Large intestine (tissue), 3 donors: ENCODE measurements at regions not wholly inside any gene's neighbourhood (a gene's known extent, or its start where the extent isn't known, plus 50 kb on each side); places are given as distances from the start of the nearest gene placed in this dataset.

Source experiments
- DNase-seq, 2 donors: peaks; one replicate each; pipeline versions ENCODE4 v3.0.0 to v3.0.0-alpha.2; 2013
- H3K27ac ChIP-seq: one replicate; pipeline ENCODE4 v1.5.1; 2013; ENCODE audit warnings: low read length
- H3K27me3 ChIP-seq: 2 replicates; pipeline ENCODE4 v1.6.1; 2013; ENCODE audit warnings: low read length; ENCODE audit not compliant: control insufficient read depth, insufficient read depth
- H3K36me3 ChIP-seq: 2 replicates; pipeline ENCODE4 v1.6.1; 2013; ENCODE audit warnings: low read length; ENCODE audit not compliant: control insufficient read depth, insufficient read depth
- H3K4me1 ChIP-seq: one replicate; pipeline ENCODE4 v1.6.1; 2013; ENCODE audit warnings: low read length; ENCODE audit not compliant: control insufficient read depth, insufficient read depth
- H3K4me3 ChIP-seq: one replicate; pipeline ENCODE4 v1.5.1; 2013; ENCODE audit warnings: low read length
- H3K9me3 ChIP-seq: one replicate; pipeline ENCODE4 v1.6.1; 2013; ENCODE audit warnings: mild to moderate bottlenecking, low read depth, low read length, moderate library complexity; ENCODE audit not compliant: control insufficient read depth
- WGBS: methylation state at CpG from one replicate; pipeline ENCODE4 v1.1.5; 2013; ENCODE audit warnings: low lambda C conversion rate; ENCODE audit not compliant: insufficient coverage; 5-methylcytosine and 5-hydroxymethylcytosine counted together

DNA sequence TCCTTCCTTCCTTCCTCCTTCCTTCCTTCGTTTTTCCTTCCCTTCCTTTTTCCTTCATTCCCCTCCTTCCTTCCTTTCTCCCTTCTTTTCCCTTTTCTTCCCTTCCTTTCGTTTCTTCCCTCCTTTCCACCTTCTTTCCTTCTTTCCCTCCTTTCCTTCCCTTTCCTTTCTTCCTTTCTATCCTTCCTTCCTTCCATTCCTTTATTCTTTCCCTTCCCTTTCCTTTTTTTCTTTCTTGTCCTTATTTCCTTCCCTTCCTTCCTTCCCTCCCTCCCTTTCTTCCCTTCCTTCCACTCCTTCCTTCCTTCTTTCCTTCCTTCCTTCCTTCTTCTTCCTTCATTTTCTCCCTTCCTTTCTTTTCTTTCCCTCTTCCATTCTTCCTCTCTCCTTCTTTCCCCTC is 394.6 kb downstream of the GABRB3 start:
- no peaks in the 10 kb centered on the region for H3K36me3 ChIP-seq
- no peaks in the 10 kb centered on the region for H3K27me3 ChIP-seq
- no peak overlapping the region for H3K4me3 ChIP-seq
- DNase-seq: no peak
- H3K9me3 ChIP-seq: no peaks in the 10 kb centered on the region
- no peak overlapping the region for H3K27ac ChIP-seq
- no peaks in the 10 kb centered on the region for H3K4me1 ChIP-seq
- WGBS: 57% methylated on average over 2 of the region's 2 CpGs

GRCh38 chr15:26376243-26376642 is 396.6 kb downstream of the GABRB3 start:
- H3K27ac ChIP-seq: no peak overlapping the region
- no peak overlapping the region for H3K4me3 ChIP-seq
- no peak for DNase-seq
- H3K27me3 ChIP-seq: no peaks in the 10 kb centered on the region
- no peaks in the 10 kb centered on the region for H3K4me1 ChIP-seq
- H3K9me3 ChIP-seq: no peaks in the 10 kb centered on the region
- no CpG with 5 or more reads among the region's 2 CpGs for WGBS
- H3K36me3 ChIP-seq: no peaks in the 10 kb centered on the region

DNA sequence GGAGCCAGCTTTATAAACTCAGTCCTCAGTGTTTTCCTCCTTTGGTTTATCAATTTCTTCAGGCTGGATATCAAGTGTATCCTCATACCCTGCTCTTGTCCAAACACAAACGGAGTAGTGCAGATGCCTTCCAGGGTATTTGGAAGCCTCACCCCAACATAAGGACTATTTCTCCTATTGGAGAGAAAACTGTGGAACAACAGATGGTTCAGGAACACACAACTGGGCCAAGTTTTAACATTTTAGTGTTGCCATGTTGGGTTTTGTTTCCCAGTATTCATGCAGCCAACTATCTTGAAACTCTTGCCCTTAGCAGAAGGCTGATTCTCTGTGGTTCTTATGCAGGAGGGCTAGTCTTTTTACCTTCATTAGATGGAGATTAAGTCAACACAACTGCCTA is 398.1 kb downstream of the GABRB3 start:
- no peaks in the 10 kb centered on the region for H3K27me3 ChIP-seq
- WGBS: 100% methylated on average over 1 of the region's 1 CpG
- no peaks in the 10 kb centered on the region for H3K9me3 ChIP-seq

GRCh38 chr15:26372706-26373105 is 400.2 kb downstream of the GABRB3 start:
- H3K9me3 ChIP-seq: no peaks in the 10 kb centered on the region
- H3K27ac ChIP-seq: no peak overlapping the region
- H3K4me3 ChIP-seq: no peak overlapping the region
- 80% methylated on average over 2 of the region's 6 CpGs for WGBS
- no peaks in the 10 kb centered on the region for H3K36me3 ChIP-seq
- no peak for DNase-seq
- no peaks in the 10 kb centered on the region for H3K4me1 ChIP-seq
- H3K27me3 ChIP-seq: no peaks in the 10 kb centered on the region

More for the DNA sequence above, 398.1 kb downstream of the GABRB3 start:
- Histone ChIP-seq H3K27ac (no peak overlapping the region), H3K36me3 (no peaks in the 10 kb centered on the region), H3K4me3 (no peak overlapping the region), H3K4me1 (no peaks in the 10 kb centered on the region)
- no peak for DNase-seq

DNA sequence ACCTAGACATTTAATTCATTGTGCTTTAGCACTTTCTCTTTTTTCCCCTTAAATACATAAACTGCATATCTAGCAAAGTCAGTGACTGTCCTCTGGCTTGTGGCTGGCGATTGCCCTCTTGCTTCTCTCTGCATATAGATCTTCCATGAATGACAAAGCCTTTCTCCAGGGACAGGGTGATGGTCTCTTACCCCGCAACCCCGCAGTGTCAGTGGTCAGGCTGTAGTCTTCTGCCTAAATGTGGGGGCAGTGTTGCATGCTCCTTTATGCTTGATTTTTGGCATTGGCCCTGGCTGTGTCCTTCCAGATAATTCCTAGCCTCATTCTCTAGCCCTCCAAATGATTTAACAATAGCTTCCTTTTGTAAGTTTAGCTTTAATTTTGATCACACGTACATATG is 407.8 kb downstream of the GABRB3 start:
- Histone ChIP-seq H3K27ac (no peak overlapping the region), H3K4me3 (no peak overlapping the region), H3K36me3 (no peaks in the 10 kb centered on the region), H3K27me3 (no peaks in the 10 kb centered on the region), H3K9me3 (no peaks in the 10 kb centered on the region), H3K4me1 (no peaks in the 10 kb centered on the region)
- no CpG with 5 or more reads among the region's 4 CpGs for WGBS
- no peak for DNase-seq

DNA sequence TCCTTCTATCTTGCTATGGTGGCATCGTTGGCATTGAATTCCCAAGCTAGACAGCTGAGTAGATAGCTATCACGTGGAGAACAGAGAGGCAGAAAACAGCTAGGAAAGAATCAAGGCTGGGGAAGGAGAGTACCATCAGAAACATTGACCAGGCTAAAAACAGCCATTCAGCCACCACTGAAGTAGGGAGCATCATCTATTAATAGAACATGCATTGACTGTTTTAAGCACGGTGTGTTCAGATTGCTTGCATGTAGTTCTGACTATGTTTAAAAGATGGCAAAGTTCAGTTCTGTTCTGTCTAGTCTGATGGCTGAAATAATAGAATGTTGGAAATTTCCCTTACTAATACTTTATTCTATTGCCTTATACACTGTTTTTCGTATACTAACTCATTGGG is 413.0 kb downstream of the GABRB3 start:
- Histone ChIP-seq H3K27me3 (no peaks in the 10 kb centered on the region), H3K4me1 (no peaks in the 10 kb centered on the region), H3K27ac (no peak overlapping the region), H3K36me3 (no peaks in the 10 kb centered on the region), H3K9me3 (no peaks in the 10 kb centered on the region), H3K4me3 (no peak overlapping the region)
- 100% methylated on average over 1 of the region's 4 CpGs for WGBS
- DNase-seq: no peak

- Histone ChIP-seq H3K27ac (no peak overlapping the region), H3K4me3 (no peak overlapping the region), H3K9me3 (no peaks in the 10 kb centered on the region), H3K4me1 (no peaks in the 10 kb centered on the region), H3K27me3 (no peaks in the 10 kb centered on the region), H3K36me3 (no peaks in the 10 kb centered on the region)
- 71% methylated on average over 2 of the region's 3 CpGs for WGBS
- DNase-seq: no peak
These were observed 414.2 kb downstream of the GABRB3 start for GRCh38 chr15:26358708-26359107.

DNA sequence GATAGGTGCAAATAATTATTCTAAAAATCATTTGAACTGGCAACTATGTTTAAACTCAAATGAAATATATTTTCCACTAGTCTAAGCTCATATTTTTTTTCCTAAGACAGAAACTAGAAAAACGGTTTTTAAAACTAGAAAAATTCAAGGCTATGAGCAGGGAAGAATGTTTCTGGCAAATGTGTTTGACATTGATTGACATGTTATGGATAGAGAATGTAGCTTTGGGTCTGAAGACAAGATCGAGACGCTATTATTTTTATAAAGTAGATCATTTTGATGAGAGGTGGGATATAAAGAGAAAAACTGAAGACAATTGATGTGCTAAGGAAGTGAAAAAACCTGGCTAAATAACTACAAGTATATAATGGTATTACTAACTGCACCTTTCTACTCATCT is 415.2 kb downstream of the GABRB3 start:
- 92% methylated on average over 2 of the region's 3 CpGs for WGBS
- no peak overlapping the region for H3K4me3 ChIP-seq
- no peak overlapping the region for H3K27ac ChIP-seq
- H3K36me3 ChIP-seq: no peaks in the 10 kb centered on the region
- no peaks in the 10 kb centered on the region for H3K27me3 ChIP-seq
- H3K9me3 ChIP-seq: no peaks in the 10 kb centered on the region
- no peaks in the 10 kb centered on the region for H3K4me1 ChIP-seq
- DNase-seq: no peak

DNA sequence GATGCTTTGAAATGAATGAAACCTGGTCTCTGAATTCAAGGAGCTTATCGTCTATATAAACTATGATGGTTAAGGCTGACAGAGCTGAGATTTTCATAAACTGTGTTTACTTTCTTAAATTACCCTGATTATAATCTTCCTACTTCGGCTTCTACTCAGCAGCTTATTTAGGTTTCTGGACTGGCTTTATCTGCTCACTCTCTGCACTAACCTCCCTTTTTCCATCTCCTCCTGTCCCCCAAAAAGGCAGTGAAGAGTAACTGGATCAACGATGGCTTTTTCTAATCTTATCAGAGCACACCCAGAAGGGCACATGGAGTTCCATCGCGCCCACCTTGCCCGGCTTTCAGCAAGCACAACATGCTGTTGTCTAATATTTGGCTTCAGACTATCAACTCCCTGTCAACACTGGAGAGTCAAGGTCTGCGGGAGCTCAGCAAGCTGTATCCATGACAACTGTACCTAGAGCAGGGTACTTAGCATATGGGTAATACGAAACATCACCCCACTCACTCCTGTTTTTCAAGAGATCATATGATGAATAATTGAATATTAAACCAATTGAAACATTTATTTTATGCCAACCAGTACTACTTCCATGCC is 417.3 kb downstream of the GABRB3 start:
- Histone ChIP-seq H3K4me3 (no peak overlapping the region), H3K27me3 (no peaks in the 10 kb centered on the region), H3K4me1 (no peaks in the 10 kb centered on the region), H3K9me3 (no peaks in the 10 kb centered on the region), H3K27ac (no peak overlapping the region), H3K36me3 (no peaks in the 10 kb centered on the region)
- 38% methylated on average over 2 of the region's 8 CpGs for WGBS
- no peak for DNase-seq

DNA sequence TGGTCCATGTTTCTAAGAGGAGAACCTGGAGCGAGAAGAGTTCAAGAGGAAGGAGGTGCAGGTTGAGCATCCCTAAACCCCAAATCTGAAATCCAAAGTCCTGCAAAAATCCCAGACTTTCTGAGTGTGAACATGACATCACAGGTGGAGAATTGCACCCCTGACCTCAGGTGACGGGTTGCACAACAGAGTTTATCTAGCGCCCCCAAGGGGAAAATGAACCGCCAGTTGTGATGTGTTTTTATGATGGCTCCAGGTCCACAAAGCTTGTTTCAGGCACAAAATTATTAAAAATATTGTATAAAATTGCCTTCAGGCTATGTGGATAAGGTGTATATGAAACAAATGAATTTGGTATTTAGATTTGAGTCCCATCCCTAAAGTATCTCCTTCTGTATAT is 420.0 kb downstream of the GABRB3 start:
- no peak overlapping the region for H3K4me3 ChIP-seq
- no peak for DNase-seq
- H3K36me3 ChIP-seq: no peaks in the 10 kb centered on the region
- 80% methylated on average over 1 of the region's 4 CpGs for WGBS
- no peaks in the 10 kb centered on the region for H3K9me3 ChIP-seq
- no peaks in the 10 kb centered on the region for H3K4me1 ChIP-seq
- H3K27ac ChIP-seq: no peak overlapping the region
- H3K27me3 ChIP-seq: no peaks in the 10 kb centered on the region

- Histone ChIP-seq H3K27ac (no peak overlapping the region), H3K36me3 (no peaks in the 10 kb centered on the region), H3K27me3 (no peaks in the 10 kb centered on the region), H3K9me3 (no peaks in the 10 kb centered on the region), H3K4me1 (no peaks in the 10 kb centered on the region), H3K4me3 (no peak overlapping the region)
- no peak for DNase-seq
- no CpG with 5 or more reads among the region's 4 CpGs for WGBS
These were observed 420.5 kb downstream of the GABRB3 start for GRCh38 chr15:26352406-26352805.
